Tibial nerve (tissue), 3 donors: ENCODE measurements at regions not wholly inside any gene's neighbourhood (a gene's known extent, or its start where the extent isn't known, plus 50 kb on each side); places are given as distances from the start of the nearest gene placed in this dataset.

Source experiments
- POLR2A ChIP-seq, 2 donors: fragments of 450-650 bp; IDR thresholded peaks; one replicate each; pipeline ENCODE4 v1.6.1; 2017; ENCODE audit warnings: antibody characterized with exemption in 2 of 2, mild to moderate bottlenecking in 2 of 2, moderate library complexity in 2 of 2
- TF ChIP-seq, protein P1 (sequence below), 5 experiments: fragments of 200-600 bp in 3 of 5; fragments of 450-650 bp in 2 of 5; sonication (generic) in 3 of 5; IDR thresholded peaks; one replicate each; pipeline ENCODE4 v1.5.1; 2016 to 2019; ENCODE audit warnings: antibody characterized with exemption in 5 of 5, mild to moderate bottlenecking in 3 of 5, moderate library complexity in 2 of 5

DNA sequence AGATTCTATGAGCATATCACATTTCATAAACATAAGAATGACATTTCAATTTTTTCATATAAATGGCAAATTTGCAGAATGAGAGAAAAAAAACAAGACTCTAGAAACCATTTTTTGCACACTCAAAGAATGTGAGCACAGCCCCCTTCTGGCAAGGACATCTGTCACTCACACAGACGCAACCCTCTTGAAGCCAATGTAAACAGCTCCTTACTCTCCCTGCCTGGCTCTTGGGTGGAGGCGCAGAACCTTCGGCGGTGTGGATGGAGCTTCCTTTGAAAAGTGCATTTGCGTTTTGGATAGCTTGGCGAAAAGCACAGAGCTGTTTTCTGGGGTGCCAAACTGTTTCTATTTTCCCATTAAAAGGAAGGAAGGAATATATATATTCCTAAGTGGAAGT lies 367.6 kb upstream of the TSHZ3 start:
- TF ChIP-seq, protein P1, sequence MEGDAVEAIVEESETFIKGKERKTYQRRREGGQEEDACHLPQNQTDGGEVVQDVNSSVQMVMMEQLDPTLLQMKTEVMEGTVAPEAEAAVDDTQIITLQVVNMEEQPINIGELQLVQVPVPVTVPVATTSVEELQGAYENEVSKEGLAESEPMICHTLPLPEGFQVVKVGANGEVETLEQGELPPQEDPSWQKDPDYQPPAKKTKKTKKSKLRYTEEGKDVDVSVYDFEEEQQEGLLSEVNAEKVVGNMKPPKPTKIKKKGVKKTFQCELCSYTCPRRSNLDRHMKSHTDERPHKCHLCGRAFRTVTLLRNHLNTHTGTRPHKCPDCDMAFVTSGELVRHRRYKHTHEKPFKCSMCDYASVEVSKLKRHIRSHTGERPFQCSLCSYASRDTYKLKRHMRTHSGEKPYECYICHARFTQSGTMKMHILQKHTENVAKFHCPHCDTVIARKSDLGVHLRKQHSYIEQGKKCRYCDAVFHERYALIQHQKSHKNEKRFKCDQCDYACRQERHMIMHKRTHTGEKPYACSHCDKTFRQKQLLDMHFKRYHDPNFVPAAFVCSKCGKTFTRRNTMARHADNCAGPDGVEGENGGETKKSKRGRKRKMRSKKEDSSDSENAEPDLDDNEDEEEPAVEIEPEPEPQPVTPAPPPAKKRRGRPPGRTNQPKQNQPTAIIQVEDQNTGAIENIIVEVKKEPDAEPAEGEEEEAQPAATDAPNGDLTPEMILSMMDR (IDR thresholded peaks at IDR 0.05), result no peak
- no peak for TF ChIP-seq POLR2A (IDR thresholded peaks at IDR 0.05)
